AG04450 (cell line): ENCODE measurements at regions not wholly inside any gene's neighbourhood (a gene's known extent, or its start where the extent isn't known, plus 50 kb on each side); places are given as distances from the start of the nearest gene placed in this dataset.

Experiments used
- CTCF ChIA-PET: fragments of 300-600, 350-600 bp; formaldehyde crosslinking; extraction: SDS; loops from one replicate; lab custom pipeline; 2022; ENCODE audit warnings: antibody characterized with exemption, inconsistent platforms; lab: Charles Lee
- POLR2A ChIA-PET: fragments of 350-600 bp; formaldehyde crosslinking; extraction: SDS; loops from one replicate; lab custom pipeline; 2021; ENCODE audit warnings: antibody characterized with exemption, inconsistent platforms; lab: Yijun Ruan, JAX
- DNase-seq: peaks from one replicate; pipeline ENCODE4 v3.0.0-alpha.2; 2011; ENCODE audit warnings: low read depth, low spot score
- H3K27ac ChIP-seq: one replicate; pipeline ENCODE4 v1.5.1; 2012; ENCODE audit warnings: low read depth, low read length, control low read depth
- H3K27me3 ChIP-seq: one replicate; pipeline ENCODE4 v1.6.0; 2012; ENCODE audit warnings: low read length; ENCODE audit not compliant: control insufficient read depth, insufficient read depth
- H3K4me3 ChIP-seq: 2 replicates; pipeline ENCODE4 v1.5.1; 2011; ENCODE audit warnings: mild to moderate bottlenecking, low read depth, low read length, control low read depth
- H3K9me3 ChIP-seq: 2 replicates; pipeline ENCODE4 v1.5.1; 2012; ENCODE audit warnings: low read length; ENCODE audit not compliant: control insufficient read depth, insufficient read depth
- TF ChIP-seq, protein P1 (sequence below): IDR thresholded peaks from 2 replicates; pipeline ENCODE4 v1.5.1; 2011; ENCODE audit warnings: low read depth, low read length, control low read depth, inconsistent platforms

DNA sequence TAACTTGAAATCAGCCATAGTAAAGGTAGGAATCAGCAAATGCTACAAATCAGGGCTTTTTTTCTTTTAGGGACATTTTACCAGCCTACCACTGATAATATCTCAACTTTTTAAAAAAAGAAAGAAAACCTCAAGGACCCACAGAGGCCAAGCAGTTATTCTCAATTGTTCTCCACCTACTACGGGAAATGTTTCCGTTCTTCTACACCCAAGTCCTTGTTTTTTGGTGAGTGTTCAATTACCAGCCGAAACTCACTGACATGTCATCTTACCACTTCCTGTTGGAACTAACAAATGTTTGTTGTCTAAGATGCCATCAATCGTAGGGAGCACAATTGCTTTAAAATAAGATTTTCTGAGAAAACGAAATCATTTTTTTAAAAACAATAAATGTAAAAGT lies 50.2 kb upstream of the CDK1 start:
- H3K27ac ChIP-seq = no peak overlapping the region
- ChIA-PET POLR2A (no interaction called here), CTCF (no interaction called here)
- H3K4me3 ChIP-seq = no peak overlapping the region
- TF ChIP-seq, protein P1, sequence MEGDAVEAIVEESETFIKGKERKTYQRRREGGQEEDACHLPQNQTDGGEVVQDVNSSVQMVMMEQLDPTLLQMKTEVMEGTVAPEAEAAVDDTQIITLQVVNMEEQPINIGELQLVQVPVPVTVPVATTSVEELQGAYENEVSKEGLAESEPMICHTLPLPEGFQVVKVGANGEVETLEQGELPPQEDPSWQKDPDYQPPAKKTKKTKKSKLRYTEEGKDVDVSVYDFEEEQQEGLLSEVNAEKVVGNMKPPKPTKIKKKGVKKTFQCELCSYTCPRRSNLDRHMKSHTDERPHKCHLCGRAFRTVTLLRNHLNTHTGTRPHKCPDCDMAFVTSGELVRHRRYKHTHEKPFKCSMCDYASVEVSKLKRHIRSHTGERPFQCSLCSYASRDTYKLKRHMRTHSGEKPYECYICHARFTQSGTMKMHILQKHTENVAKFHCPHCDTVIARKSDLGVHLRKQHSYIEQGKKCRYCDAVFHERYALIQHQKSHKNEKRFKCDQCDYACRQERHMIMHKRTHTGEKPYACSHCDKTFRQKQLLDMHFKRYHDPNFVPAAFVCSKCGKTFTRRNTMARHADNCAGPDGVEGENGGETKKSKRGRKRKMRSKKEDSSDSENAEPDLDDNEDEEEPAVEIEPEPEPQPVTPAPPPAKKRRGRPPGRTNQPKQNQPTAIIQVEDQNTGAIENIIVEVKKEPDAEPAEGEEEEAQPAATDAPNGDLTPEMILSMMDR = no peak
- H3K27me3 ChIP-seq = peaks cover 19% of the 10 kb centered on the region
- no peak for DNase-seq
- no peaks in the 10 kb centered on the region for H3K9me3 ChIP-seq

DNA sequence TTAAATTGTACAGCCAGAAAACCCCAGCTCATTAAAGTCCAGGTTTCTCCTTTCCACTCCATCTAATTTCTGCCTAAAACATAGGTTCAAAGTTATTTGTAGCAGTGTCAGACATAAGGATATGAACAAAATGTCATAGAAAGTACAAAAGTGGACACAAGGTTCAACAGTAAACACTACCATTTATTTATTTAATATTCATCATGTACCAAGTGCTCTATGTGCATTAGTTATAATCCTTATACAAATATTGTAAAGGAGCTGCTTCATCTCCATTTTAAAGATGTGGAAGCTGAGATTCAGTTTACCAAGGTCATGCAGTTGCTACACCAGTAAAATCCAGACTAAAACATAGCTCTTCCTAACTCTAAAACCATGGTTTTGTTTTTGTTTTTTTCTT lies 52.0 kb upstream of the CDK1 start:
- H3K27me3 ChIP-seq = peaks cover 5% of the 10 kb centered on the region
- ChIA-PET POLR2A (no interaction called here), CTCF (no interaction called here)
- no peak for DNase-seq
- no peak overlapping the region for H3K4me3 ChIP-seq
- TF ChIP-seq, protein P1 = no peak
- no peak overlapping the region for H3K27ac ChIP-seq
- no peaks in the 10 kb centered on the region for H3K9me3 ChIP-seq

DNA sequence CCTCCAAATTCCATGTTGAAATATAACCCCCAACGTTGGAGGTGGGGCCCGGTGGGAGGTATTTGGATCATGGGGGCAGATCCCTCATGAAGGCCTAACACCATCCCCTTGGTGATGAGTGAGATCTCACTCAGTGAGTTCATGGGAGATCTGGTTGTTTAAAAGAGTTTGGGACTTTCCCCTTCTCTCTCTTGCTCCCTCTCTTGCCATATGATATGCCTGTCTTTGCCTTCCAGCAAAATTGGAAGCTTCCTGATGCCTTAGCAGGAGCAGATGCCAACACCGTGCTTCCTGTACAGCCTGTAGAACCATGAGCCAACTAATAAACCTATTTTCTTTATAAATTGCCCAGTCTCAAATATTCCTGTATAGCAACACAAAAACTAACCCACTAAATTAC lies 55.7 kb upstream of the CDK1 start:
- H3K27ac ChIP-seq = no peak overlapping the region
- H3K27me3 ChIP-seq = no peaks in the 10 kb centered on the region
- DNase-seq = no peak
- H3K9me3 ChIP-seq = no peaks in the 10 kb centered on the region
- ChIA-PET POLR2A (no interaction called here), CTCF (no interaction called here)
- no peak overlapping the region for H3K4me3 ChIP-seq
- TF ChIP-seq, protein P1 = no peak

DNA sequence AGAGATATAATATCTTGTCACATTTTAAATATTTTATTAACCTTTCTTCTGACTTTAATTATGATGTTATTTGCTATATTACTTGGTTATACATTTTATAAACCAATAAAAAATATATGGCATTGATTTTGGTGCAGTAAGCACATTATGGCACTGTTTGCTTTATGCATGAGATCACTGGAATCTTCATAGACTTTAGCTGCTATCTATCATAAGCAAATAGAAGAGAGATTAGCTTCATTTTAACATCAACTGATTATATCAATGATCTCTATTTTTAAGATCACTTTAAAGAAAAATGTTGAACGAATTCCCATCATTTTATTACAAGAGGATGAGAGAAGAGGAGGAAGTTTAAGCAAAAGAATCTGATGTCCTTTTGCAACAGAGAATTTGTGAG lies 58.6 kb upstream of the CDK1 start:
- no peaks in the 10 kb centered on the region for H3K9me3 ChIP-seq
- ChIA-PET CTCF (no interaction called here), POLR2A (no interaction called here)
- no peaks in the 10 kb centered on the region for H3K27me3 ChIP-seq
- H3K27ac ChIP-seq = no peak overlapping the region
- TF ChIP-seq, protein P1 = no peak
- DNase-seq = no peak
- no peak overlapping the region for H3K4me3 ChIP-seq

DNA sequence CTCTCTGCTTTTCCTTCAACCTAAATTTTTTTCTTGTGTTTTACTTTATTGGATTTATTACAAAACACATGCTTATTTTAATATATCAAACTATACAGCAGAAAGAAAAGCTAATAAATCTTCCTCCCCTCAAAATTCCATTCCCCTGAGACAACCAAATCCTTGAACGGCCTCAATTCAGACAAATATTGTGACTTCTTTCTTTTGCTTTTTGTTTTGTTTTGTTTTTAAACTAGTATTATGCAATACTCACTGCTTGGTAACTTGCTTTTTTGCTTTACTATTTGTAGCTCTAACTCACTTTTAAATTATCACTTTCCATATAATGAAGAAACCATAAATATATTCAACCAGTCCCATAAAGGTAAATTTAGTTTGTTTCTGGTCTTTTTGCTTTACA lies 59.4 kb upstream of the CDK1 start:
- POLR2A ChIA-PET = no interaction called here

More for the DNA sequence above, 59.4 kb upstream of the CDK1 start:
- CTCF ChIA-PET = no interaction called here
- Histone ChIP-seq H3K27me3 (no peaks in the 10 kb centered on the region), H3K27ac (no peak overlapping the region), H3K9me3 (no peaks in the 10 kb centered on the region), H3K4me3 (no peak overlapping the region)
- no peak for DNase-seq
- TF ChIP-seq, protein P1 = no peak
